B cell (primary cell): ENCODE measurements at regions not wholly inside any gene's neighbourhood (a gene's known extent, or its start where the extent isn't known, plus 50 kb on each side); places are given as distances from the start of the nearest gene placed in this dataset.

Experiments used
- ATAC-seq: fragments of 200-7000 bp; cut with Tn5 transposase; one replicate; pipeline ENCODE4 v1.10.0; 2021; ENCODE audit warnings: low read depth, mild to moderate bottlenecking, moderate number of reproducible peaks, moderate library complexity
- CTCF ChIA-PET: fragments of 350-600 bp; sonication (Branson Sonifier 250); formaldehyde crosslinking; loops from one replicate; lab custom pipeline; 2021; ENCODE audit warnings: antibody characterized with exemption, inconsistent platforms; lab: Charles Lee
- POLR2A ChIA-PET: fragments of 350-600 bp; sonication (Branson Sonifier 250); formaldehyde crosslinking; loops from one replicate; lab custom pipeline; 2021; ENCODE audit warnings: antibody characterized with exemption; lab: Charles Lee
- DNase-seq: peaks from one replicate; pipeline ENCODE4 v3.0.0; 2013
- H2AFZ ChIP-seq: 2 replicates; pipeline ENCODE4 v1.6.1; 2012; ENCODE audit warnings: mild to moderate bottlenecking, low read depth, low read length; ENCODE audit not compliant: insufficient read depth, poor library complexity, severe bottlenecking
- H3K27ac ChIP-seq, 2 donors: 1 replicate in 1 of 2; 2 replicates in 1 of 2; pipeline ENCODE4 v1.5.1; 2012 to 2013; ENCODE audit warnings: low read length in 2 of 2, mild to moderate bottlenecking in 2 of 2, moderate library complexity in 1 of 2
- H3K27me3 ChIP-seq, 4 experiments: fragments of 200-600 bp in 1 of 4; sonication (generic) in 1 of 4; replicated peaks in 1 of 4; 1 replicate in 2 of 4; 2 replicates in 2 of 4; pipeline versions ENCODE4 v1.6.1 to v1.7.0; 2013 to 2016; ENCODE audit warnings: low read length in 3 of 4, mild to moderate bottlenecking in 2 of 4, mixed read lengths in 1 of 4, moderate library complexity in 1 of 4; ENCODE audit not compliant: insufficient read depth in 4 of 4, control insufficient read depth in 3 of 4; ENCODE audit errors: control extremely low read depth in 1 of 4
- H3K36me3 ChIP-seq, 2 experiments: replicated peaks in 1 of 2; 1 replicate in 1 of 2; 2 replicates in 1 of 2; pipeline versions ENCODE4 v1.6.1 to v1.7.1; 2013; ENCODE audit warnings: low read length in 1 of 2; ENCODE audit not compliant: insufficient read depth in 2 of 2, control insufficient read depth in 1 of 2; ENCODE audit errors: control extremely low read depth in 1 of 2, extremely low read depth in 1 of 2
- H3K4me1 ChIP-seq, 2 donors: fragments of 200-600 bp in 1 of 2; sonication (generic) in 1 of 2; 1 replicate in 1 of 2; 2 replicates in 1 of 2; pipeline versions ENCODE4 v1.5.1 to v1.6.1; 2013 to 2017; ENCODE audit warnings: low read length in 2 of 2; ENCODE audit not compliant: control insufficient read depth in 2 of 2, insufficient read depth in 2 of 2
- H3K4me2 ChIP-seq: replicated peaks from 2 replicates; pipeline ENCODE3; 2012; ENCODE audit warnings: mild to moderate bottlenecking, low read depth, low read length; ENCODE audit not compliant: poor library complexity, severe bottlenecking
- H3K4me3 ChIP-seq, 5 experiments: fragments of 200-600 bp in 1 of 5; sonication (generic) in 1 of 5; 1 replicate in 3 of 5; 2 replicates in 2 of 5; pipeline versions ENCODE4 v1.5.1 to v1.7.0; 2011 to 2016; ENCODE audit warnings: low read length in 4 of 5, mild to moderate bottlenecking in 4 of 5, low read depth in 2 of 5, control low read depth in 1 of 5, moderate library complexity in 1 of 5; ENCODE audit not compliant: insufficient read depth in 1 of 5; ENCODE audit errors: control extremely low read depth in 1 of 5, extremely low read depth in 1 of 5
- H3K79me2 ChIP-seq: fragments of 200-600 bp; sonication (generic); one replicate; pipeline ENCODE4 v1.6.0; 2016; ENCODE audit warnings: low read length; ENCODE audit not compliant: control insufficient read depth, insufficient read depth
- H3K9ac ChIP-seq: fragments of 200-600 bp; sonication (generic); 2 replicates; pipeline ENCODE4 v1.6.1; 2017; ENCODE audit warnings: mild to moderate bottlenecking, low read length, moderate library complexity
- H3K9me3 ChIP-seq, 3 donors: one replicate each; pipeline versions ENCODE4 v1.6.1 to v1.7.1; 2013; ENCODE audit warnings: low read length in 2 of 3; ENCODE audit not compliant: control insufficient read depth in 2 of 3, insufficient read depth in 1 of 3; ENCODE audit errors: control extremely low read depth in 1 of 3
- H4K20me1 ChIP-seq: 2 replicates; pipeline ENCODE4 v1.6.0; 2012; ENCODE audit warnings: mild to moderate bottlenecking, low read length; ENCODE audit not compliant: insufficient read depth, control insufficient read depth, poor library complexity, severe bottlenecking
- H3K27ac Mint-ChIP-seq: one replicate; pipeline ENCODE4 v1.8.0; 2021; ENCODE audit warnings: mixed read lengths
- H3K27me3 Mint-ChIP-seq: one replicate; pipeline ENCODE4 v1.8.0; 2021; ENCODE audit warnings: mixed read lengths
- H3K4me1 Mint-ChIP-seq: one replicate; pipeline ENCODE4 v1.8.0; 2021; ENCODE audit warnings: mixed read lengths
- H3K4me3 Mint-ChIP-seq: one replicate; pipeline ENCODE4 v1.8.0; 2021; ENCODE audit warnings: mixed read lengths
- H3K9me3 Mint-ChIP-seq: one replicate; pipeline ENCODE4 v1.8.0; 2022; ENCODE audit warnings: mixed read lengths; ENCODE audit not compliant: insufficient read depth
- EZH2 ChIP-seq: IDR thresholded peaks from 2 replicates; pipeline ENCODE4 v1.6.1; 2012; ENCODE audit warnings: borderline replicate concordance, low read depth, mild to moderate bottlenecking, moderate library complexity, low read length; ENCODE audit not compliant: insufficient read depth, poor library complexity, severe bottlenecking
- WGBS: methylation state at CpG from one replicate; pipeline ENCODE4 v1.1.5; 2013; ENCODE audit warnings: missing lambda C conversion rate; ENCODE audit not compliant: insufficient coverage; 5-methylcytosine and 5-hydroxymethylcytosine counted together
- intact Hi-C: fragments of 100-400 bp; cut with micrococcal nuclease; formaldehyde crosslinking; loops from one replicate; pipeline ENCODE4 v1.10.0; 2022
- TF ChIP-seq, protein P1 (sequence below): fragments of 200-600 bp; IDR thresholded peaks from one replicate; pipeline ENCODE4 v1.8.0; 2022; ENCODE audit warnings: antibody characterized with exemption, mild to moderate bottlenecking

DNA sequence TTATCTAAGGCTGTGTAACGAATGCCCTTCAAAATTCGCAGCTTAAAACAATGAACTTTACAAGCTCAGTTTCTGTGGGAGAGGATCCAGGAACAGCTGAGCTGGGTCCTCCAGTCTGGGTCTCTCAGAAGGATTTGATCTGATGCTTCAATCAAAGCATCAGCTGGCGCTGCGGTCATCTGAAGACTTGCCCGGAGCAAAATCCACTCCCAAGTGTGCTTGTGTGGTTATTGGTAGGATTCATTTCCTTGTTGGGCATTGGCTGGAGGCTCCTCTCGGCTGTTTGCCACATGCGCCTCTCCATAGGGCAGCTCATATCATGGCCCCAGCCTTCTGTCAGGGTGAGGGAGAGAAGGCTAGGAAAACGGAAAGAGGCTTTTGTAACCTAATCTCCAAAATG, 269.3 kb upstream of the CHD6 start:
- ChIA-PET CTCF (no interaction called here), POLR2A (no interaction called here)
- no peak overlapping the region for H3K4me2 ChIP-seq
- no peak overlapping the region for H3K27ac Mint-ChIP-seq
- TF ChIP-seq, protein P1, sequence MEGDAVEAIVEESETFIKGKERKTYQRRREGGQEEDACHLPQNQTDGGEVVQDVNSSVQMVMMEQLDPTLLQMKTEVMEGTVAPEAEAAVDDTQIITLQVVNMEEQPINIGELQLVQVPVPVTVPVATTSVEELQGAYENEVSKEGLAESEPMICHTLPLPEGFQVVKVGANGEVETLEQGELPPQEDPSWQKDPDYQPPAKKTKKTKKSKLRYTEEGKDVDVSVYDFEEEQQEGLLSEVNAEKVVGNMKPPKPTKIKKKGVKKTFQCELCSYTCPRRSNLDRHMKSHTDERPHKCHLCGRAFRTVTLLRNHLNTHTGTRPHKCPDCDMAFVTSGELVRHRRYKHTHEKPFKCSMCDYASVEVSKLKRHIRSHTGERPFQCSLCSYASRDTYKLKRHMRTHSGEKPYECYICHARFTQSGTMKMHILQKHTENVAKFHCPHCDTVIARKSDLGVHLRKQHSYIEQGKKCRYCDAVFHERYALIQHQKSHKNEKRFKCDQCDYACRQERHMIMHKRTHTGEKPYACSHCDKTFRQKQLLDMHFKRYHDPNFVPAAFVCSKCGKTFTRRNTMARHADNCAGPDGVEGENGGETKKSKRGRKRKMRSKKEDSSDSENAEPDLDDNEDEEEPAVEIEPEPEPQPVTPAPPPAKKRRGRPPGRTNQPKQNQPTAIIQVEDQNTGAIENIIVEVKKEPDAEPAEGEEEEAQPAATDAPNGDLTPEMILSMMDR: no peak
- no peak for TF ChIP-seq EZH2
- WGBS: 100% methylated on average over 2 of the region's 8 CpGs
- peaks cover 0 to 3% (median 0%) of the 10 kb centered on the region in 3 donors for H3K9me3 ChIP-seq
- no peak overlapping the region for H3K27ac ChIP-seq
- no peak overlapping the region for H3K9ac ChIP-seq
- no peaks in the 10 kb centered on the region for H3K4me1 ChIP-seq
- no peaks in the 10 kb centered on the region for H3K36me3 ChIP-seq
- DNase-seq (no peak), ATAC-seq (no peak)
- peaks cover 0 to 3% (median 0%) of the 10 kb centered on the region in 4 experiments for H3K27me3 ChIP-seq
- H3K27me3 Mint-ChIP-seq: peaks cover 11% of the 10 kb centered on the region
- no peaks in the 10 kb centered on the region for H3K4me1 Mint-ChIP-seq
- no peak overlapping the region for H2AFZ ChIP-seq
- no peaks in the 10 kb centered on the region for H3K79me2 ChIP-seq
- H3K4me3 Mint-ChIP-seq: no peak overlapping the region
- no peak overlapping the region for H3K4me3 ChIP-seq
- peaks cover 2% of the 10 kb centered on the region for H3K9me3 Mint-ChIP-seq
- intact Hi-C loops: no loop called here
- H4K20me1 ChIP-seq: no peaks in the 10 kb centered on the region

DNA sequence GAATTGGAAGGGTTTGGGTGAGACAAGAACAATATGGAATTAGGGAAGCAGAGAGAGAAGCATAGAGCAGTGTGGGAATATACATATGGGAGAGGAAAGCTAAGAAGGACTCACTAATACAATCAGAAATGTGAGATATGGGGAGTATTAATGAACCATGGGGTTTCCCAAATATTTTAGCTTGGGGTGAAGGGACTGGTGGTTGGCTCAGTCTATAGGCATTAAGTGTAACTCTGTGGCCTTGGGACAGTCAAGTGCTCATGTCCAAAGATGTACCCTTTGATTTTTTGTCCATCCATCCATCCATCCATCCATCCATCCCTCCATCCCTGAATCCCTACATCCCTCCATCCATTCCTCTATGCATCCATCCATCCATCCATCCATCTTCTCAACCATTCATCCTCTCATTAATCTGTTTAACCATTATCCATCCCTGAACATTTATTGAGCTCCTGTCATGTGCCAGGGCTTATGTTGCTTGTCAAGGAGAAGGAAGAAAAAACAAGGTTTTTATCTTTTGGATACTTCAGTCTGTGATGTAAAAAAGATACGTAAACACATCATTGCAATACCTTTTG, 263.4 kb upstream of the CHD6 start:
- H3K36me3 ChIP-seq: no peaks in the 10 kb centered on the region
- ATAC-seq (no peak), DNase-seq (no peak)
- Mint-ChIP-seq H3K9me3 (peaks cover 2% of the 10 kb centered on the region), H3K27ac (no peak overlapping the region), H3K27me3 (peaks cover 7% of the 10 kb centered on the region), H3K4me1 (no peaks in the 10 kb centered on the region), H3K4me3 (no peak overlapping the region)
- no peak overlapping the region for H3K4me2 ChIP-seq
- no peaks in the 10 kb centered on the region for H3K79me2 ChIP-seq
- CTCF ChIA-PET: no interaction called here
- peaks cover 0 to 3% (median 0%) of the 10 kb centered on the region in 4 experiments for H3K27me3 ChIP-seq
- no peaks in the 10 kb centered on the region for H3K4me1 ChIP-seq
- H2AFZ ChIP-seq: no peak overlapping the region
- no peak overlapping the region for H3K9ac ChIP-seq
- no peaks in the 10 kb centered on the region for H3K9me3 ChIP-seq
- TF ChIP-seq, protein P1: no peak
- TF ChIP-seq EZH2: no peak
- no peak overlapping the region for H3K4me3 ChIP-seq
- intact Hi-C loops: no loop called here
- H3K27ac ChIP-seq: no peak overlapping the region
- POLR2A ChIA-PET: no interaction called here
- WGBS: no CpG with 5 or more reads among the region's 1 CpG
- no peaks in the 10 kb centered on the region for H4K20me1 ChIP-seq
